Pancreas (tissue), 10 donors: ENCODE measurements at regions not wholly inside any gene's neighbourhood (a gene's known extent, or its start where the extent isn't known, plus 50 kb on each side); places are given as distances from the start of the nearest gene placed in this dataset.

Source experiments
- ATAC-seq, 4 donors: fragments of 200-7000 bp; cut with Tn5 transposase; one replicate each; pipeline versions ENCODE4 v1.8.0 to v1.9.1; 2020; ENCODE audit warnings: mild to moderate bottlenecking in 4 of 4, moderate library complexity in 4 of 4
- DNase-seq, 6 donors: peaks; one replicate each; pipeline ENCODE4 v3.0.0-alpha.2; 2020
- FAIRE-seq: peaks from 2 replicates; lab custom pipeline; 2012; peaks lifted over from hg19 to GRCh38; lab: Jason Lieb, UNC
- H3K27ac ChIP-seq, 4 donors: fragments of 200-600 bp; sonication (generic); 1 replicate in 3 of 4; 2 replicates in 1 of 4; pipeline versions ENCODE4 v1.5.0 to v1.8.0; 2020
- H3K27me3 ChIP-seq, 4 donors: fragments of 200-600 bp; one replicate each; pipeline ENCODE4 v1.8.0; 2021
- H3K36me3 ChIP-seq, 3 donors: fragments of 200-600 bp; sonication (generic) in 1 of 3; one replicate each; pipeline versions ENCODE4 v1.5.0 to v1.8.0; 2020 to 2021
- H3K4me1 ChIP-seq, 3 donors: fragments of 200-600 bp; one replicate each; pipeline ENCODE4 v1.8.0; 2021
- H3K4me3 ChIP-seq, 4 donors: fragments of 200-600 bp; sonication (generic) in 2 of 4; one replicate each; pipeline versions ENCODE4 v1.5.0 to v1.8.0; 2020 to 2021
- H3K9me3 ChIP-seq, 4 donors: fragments of 200-600 bp; one replicate each; pipeline ENCODE4 v1.8.0; 2021
- CTCF ChIP-seq, 4 donors: fragments of 200-600 bp; sonication (generic) in 3 of 4; IDR thresholded peaks; one replicate each; pipeline versions ENCODE4 v1.5.0 to v1.8.0; 2021; ENCODE audit warnings: antibody characterized with exemption in 4 of 4
- WGBS, 2 donors: extraction: QIAGEN DNeasy Blood & Tissue Kit; methylation state at CpG; one replicate each; pipeline ENCODE4 v1.1.7; 2013; 5-methylcytosine and 5-hydroxymethylcytosine counted together
- intact Hi-C, 3 donors: fragments of 100-400 bp; cut with DNase I; formaldehyde crosslinking; loops; one replicate each; pipeline versions ENCODE4 v1.11.1 to v1.14.2; 2022
- donor health status: healthy with polysubstance abuse.
- donor health status: DM: no; HTN: no; CAD: no; lungs with moderate emphysema.
- donor health status: DM: no; HTN: no; CAD: no.
- donor health status: control.
- donor health status: control.
- donor health status: Bipolar disorder and iron deficiency.
- donor health status: DM: yes; HTN: yes; CAD: no.
- donor health status: DM: no; HTN: no; CAD: no.
- donor health status: DM: no; HTN: no; CAD: no.
- donor health status: DM: yes; HTN: yes; CAD: no.

GRCh38 chr2:126370201-126370600, 285.8 kb upstream of the GYPC start:
- intact Hi-C loops = no loop called here

GRCh38 chr2:126372406-126372805, 283.6 kb upstream of the GYPC start:
- ATAC-seq (no peak), DNase-seq (no peak), FAIRE-seq (no peak)
- 91 to 99% methylated on average over 4 of the region's 4 CpGs for WGBS, 2 donors
- Histone ChIP-seq H3K27me3 (no peaks in the 10 kb centered on the region), H3K4me3 (no peak overlapping the region), H3K9me3 (no peaks in the 10 kb centered on the region), H3K36me3 (no peaks in the 10 kb centered on the region), H3K4me1 (peaks cover 0 to 4% (median 0%) of the 10 kb centered on the region in 3 donors), H3K27ac (no peak overlapping the region)
- TF ChIP-seq CTCF (IDR thresholded peaks at IDR 0.05) = no peak
- intact Hi-C loops = no loop called here

More at GRCh38 chr2:126370201-126370600, 285.8 kb upstream of the GYPC start:
- WGBS, 2 donors = 71 to 81% methylated on average over 2 of the region's 2 CpGs
- Histone ChIP-seq H3K9me3 (no peaks in the 10 kb centered on the region), H3K27me3 (no peaks in the 10 kb centered on the region), H3K4me1 (peaks cover 0 to 4% (median 0%) of the 10 kb centered on the region in 3 donors), H3K36me3 (no peaks in the 10 kb centered on the region), H3K4me3 (no peak overlapping the region), H3K27ac (peak overlapping the region in 1 of 4 donors; percentile 27)
- DNase-seq (peak in 1 of 6 donors; percentile 16), FAIRE-seq (no peak), ATAC-seq (peak in 3 of 4 donors; percentile 41 to 89 (median 83))
- TF ChIP-seq CTCF (IDR thresholded peaks at IDR 0.05) = no peak

- WGBS, 2 donors = 15 to 30% methylated on average over 1 of the region's 1 CpG
- ATAC-seq = peak in 2 of 4 donors; percentile 62 to 75
- Histone ChIP-seq H3K4me1 (peaks cover 0 to 3% (median 0%) of the 10 kb centered on the region in 3 donors), H3K27ac (peak overlapping the region in 1 of 4 donors; percentile 6), H3K36me3 (no peaks in the 10 kb centered on the region), H3K4me3 (no peak overlapping the region), H3K9me3 (no peaks in the 10 kb centered on the region), H3K27me3 (no peaks in the 10 kb centered on the region)
- FAIRE-seq = no peak
- DNase-seq = no peak
- TF ChIP-seq CTCF (IDR thresholded peaks at IDR 0.05) = no peak
- intact Hi-C loops = loop anchor here in 1 of 3 donors (5.0 kb wide), 1 partner anchor 294 kb away; no protein-coding TSS in a partner anchor
Measured at GRCh38 chr2:126378176-126378575, 277.8 kb upstream of the GYPC start.

- Histone ChIP-seq H3K4me1 (peaks cover 0 to 3% (median 0%) of the 10 kb centered on the region in 3 donors), H3K27me3 (no peaks in the 10 kb centered on the region), H3K36me3 (no peaks in the 10 kb centered on the region), H3K9me3 (no peaks in the 10 kb centered on the region), H3K27ac (no peak overlapping the region), H3K4me3 (no peak overlapping the region)
- intact Hi-C loops = no loop called here
- 61 to 73% methylated on average over 8 of the region's 8 CpGs for WGBS, 2 donors
- no peak for FAIRE-seq
- DNase-seq = no peak
- ATAC-seq = peak in 1 of 4 donors; percentile 41
- TF ChIP-seq CTCF (IDR thresholded peaks at IDR 0.05) = no peak
Measured at GRCh38 chr2:126381091-126381490, 274.9 kb upstream of the GYPC start.

- WGBS, 2 donors = 28 to 39% methylated on average over 5 of the region's 5 CpGs
- H3K9me3 ChIP-seq = no peaks in the 10 kb centered on the region
- peak in 2 of 4 donors; percentile 48 to 73 for ATAC-seq
- no peak overlapping the region for H3K4me3 ChIP-seq
- H3K27me3 ChIP-seq = no peaks in the 10 kb centered on the region
- no peak overlapping the region for H3K27ac ChIP-seq
- intact Hi-C loops = no loop called here
- no peak for FAIRE-seq
- H3K4me1 ChIP-seq = peaks cover 0 to 3% (median 0%) of the 10 kb centered on the region in 3 donors
- H3K36me3 ChIP-seq = no peaks in the 10 kb centered on the region
- no peak for TF ChIP-seq CTCF (IDR thresholded peaks at IDR 0.05)
- no peak for DNase-seq
Measured at GRCh38 chr2:126382998-126383397, 273.0 kb upstream of the GYPC start.
